AG08396 (cell line): ENCODE measurements at regions not wholly inside any gene's neighbourhood (a gene's known extent, or its start where the extent isn't known, plus 50 kb on each side); places are given as distances from the start of the nearest gene placed in this dataset.

ENCODE experiments used
- DNase-seq: peaks from one replicate; pipeline ENCODE4 v3.0.0; 2012; ENCODE audit warnings: low spot score, mixed read lengths

DNA sequence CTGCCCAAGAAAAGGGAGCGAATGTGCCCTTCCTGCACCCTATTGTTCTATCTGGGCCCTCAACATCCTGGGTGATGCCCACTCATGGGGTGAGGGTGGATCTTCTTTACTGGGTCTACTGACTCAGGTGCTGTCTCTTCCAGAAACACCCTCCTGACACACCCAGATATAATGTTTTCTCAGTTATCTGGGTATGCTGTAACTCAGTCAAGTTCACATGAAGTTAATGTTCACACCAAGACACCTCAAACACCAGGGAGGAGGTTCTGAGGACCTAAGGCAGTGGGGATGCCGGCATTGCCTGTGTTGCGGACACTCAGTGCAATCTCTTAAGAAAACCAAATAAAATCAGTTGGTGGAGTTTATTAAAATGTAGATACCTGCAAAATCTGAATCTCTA, 500.9 kb downstream of the BCL11A start:
- no peak for DNase-seq

DNA sequence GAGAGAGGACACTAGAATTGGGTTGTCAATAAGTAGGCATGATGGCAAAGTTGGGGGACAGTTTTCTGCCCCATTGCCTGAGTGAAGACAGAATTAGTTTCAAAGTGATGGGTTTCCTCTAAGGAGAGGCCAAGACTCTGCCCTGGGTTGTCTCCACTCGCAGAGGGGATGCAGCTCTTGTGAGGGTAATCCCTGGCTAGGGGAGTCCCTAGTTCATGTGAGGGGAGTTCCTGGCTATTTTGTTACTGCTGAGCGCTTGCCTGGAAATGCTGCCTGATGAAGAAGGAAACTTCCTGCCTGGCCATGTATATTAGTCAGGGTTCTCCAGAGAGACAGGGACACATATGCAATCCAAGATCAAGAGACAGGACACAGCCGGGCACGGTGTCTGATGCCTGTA, 501.5 kb downstream of the BCL11A start:
- DNase-seq, result no peak

GRCh38 chr2:60047944-60048525, 505.4 kb downstream of the BCL11A start:
- DNase-seq, result no peak

DNA sequence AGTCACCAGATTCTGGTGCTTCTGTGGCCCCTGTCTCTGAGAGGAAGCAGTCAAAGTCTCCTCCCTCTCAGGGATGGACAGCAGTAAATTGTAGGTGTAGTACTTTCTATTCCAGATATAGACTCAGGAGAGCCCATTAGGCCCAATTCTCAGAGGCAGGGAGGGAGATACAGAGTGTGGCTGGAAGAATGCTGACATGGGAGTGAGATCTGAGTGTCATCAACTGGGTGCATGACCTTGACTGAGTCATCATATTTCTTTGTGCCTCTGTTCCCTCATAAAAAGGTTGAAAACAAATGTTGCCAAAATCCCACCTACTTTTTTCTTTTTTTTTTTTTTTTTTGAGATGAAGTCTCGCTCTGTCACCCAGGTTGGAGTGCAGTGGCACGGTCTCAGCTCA, 506.1 kb downstream of the BCL11A start:
- DNase-seq, result no peak

DNA sequence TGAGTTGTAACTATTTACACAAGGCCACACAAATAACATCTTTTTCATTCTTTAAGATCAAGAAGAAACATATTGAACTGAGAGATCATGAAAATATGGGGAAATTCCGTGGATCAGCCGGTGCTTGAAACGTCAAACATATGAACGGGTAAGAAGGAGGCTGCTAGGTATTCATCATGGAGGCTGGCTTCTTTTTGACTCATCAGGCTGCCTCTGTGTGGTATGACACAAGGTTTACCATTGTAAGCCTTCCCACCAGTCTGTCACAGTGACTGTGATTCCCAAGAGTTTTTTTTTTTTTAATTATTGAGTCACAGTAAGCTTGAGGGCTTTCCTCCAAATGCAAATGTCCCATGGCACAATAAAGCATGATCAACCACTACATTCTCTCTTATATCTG, 506.9 kb downstream of the BCL11A start:
- no peak for DNase-seq

DNA sequence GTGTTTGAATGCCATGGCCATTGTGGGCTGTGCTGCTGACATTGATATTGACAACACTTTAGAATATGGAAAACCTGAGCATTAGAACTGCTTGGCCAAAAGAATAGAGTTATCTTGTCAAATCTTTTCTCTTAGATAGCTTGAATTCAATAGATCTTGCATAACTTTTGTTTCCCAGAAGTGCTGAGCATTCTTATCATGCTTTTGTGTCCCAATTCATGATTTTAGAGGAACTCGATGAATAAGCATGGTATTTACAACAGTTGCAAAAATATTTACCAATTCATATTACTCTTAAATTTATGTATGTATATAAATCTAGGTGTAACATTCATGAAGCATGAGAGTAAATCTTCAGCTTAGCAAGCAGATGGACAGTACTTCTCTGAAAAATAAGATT, 508.0 kb downstream of the BCL11A start:
- DNase-seq, result no peak

DNA sequence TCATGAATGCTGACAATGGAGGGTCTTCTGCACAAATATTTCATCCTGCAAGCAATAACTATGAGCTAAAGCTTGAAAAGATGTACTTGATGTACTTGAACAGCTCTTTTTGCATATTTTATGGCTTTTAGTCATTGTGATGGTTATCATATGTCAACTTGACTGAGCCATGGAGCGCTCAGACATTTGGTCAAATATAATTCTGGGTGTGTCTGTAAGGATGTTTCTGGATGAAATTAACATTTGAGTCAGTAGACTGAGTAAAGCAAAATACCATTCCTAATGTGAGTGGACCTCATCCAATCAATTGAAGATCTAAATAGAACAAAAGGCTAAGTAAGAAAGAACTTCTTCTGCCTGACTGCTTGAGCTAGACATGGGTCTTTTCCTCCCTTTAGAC, 509.0 kb downstream of the BCL11A start:
- DNase-seq, result no peak

GRCh38 chr2:60042023-60042422, 511.4 kb downstream of the BCL11A start:
- DNase-seq, result no peak

DNA sequence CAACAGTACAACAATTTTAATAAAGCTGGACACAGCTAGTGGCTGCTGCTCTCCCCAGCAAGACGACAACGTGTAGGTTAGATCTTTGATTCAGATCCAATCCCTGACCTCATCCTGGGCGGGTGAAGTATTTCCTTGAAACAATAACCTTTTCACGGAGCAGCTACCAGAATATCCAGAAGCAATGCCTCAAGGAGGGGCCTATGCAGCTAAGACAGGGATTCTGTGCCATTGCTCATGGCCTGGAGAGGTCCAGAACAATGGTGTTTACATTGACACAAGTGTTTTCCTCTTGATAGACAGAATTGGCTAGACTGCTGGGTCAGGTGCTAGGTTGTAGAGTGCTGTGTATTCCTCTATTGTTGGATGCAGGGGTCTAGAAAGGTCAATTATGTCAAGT, 520.1 kb downstream of the BCL11A start:
- no peak for DNase-seq

GRCh38 chr2:60029566-60029883, 523.9 kb downstream of the BCL11A start:
- no peak for DNase-seq

- DNase-seq, result no peak
Observed at GRCh38 chr2:60028849-60029565, 524.4 kb downstream of the BCL11A start.

DNA sequence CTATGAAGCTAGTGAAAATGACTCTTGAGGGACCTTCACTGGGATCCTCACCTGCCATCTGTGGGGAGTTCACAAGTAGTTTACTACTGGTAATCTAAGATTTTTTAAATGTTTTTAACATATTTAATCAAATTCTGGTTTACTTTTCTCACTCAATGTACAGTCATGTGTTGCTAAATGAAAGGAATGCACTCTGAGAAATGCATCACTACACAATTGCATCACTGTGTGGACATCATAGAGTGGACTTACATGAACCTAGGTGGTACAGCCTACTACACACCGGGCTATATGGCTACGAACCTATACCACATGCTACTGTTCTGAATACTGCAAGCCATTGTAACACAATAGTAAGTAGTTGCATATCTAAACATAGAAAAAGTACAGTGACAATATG, 528.0 kb downstream of the BCL11A start:
- DNase-seq, result no peak

DNA sequence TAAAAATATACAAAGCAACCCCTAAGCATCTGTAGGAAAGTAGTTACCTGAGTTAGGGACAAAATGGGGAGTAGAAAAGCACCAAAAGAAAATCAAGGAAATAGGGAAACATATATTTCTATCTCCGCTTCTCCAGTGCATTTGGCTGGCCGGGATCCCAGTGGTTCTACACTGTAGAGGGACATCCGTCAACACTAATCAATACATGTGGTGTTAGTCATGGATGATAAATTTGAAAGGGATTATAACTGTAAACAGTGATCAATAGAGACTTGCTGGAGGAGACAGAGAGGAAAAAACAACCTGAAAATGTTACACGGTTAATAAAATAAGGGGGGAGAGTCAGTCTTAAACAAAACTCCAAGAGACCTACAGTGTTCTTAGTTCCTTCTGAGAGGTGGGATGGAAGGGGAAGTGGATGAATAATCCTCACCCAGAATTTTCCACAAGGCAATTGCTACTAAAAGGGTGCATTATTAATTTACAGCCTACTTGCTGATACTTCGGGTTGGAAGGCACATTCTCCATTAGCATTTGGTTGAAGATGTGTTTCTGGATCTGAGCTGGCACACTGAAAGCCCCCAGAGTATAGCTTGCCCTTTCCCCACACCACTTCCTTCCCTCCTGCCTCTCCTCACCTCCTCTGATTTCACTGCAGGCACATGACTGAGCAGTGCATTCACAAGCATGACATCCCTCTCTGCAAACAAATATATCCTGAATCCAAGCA, 530.0 kb downstream of the BCL11A start:
- DNase-seq, result no peak

GRCh38 chr2:60007671-60008070, 545.8 kb downstream of the BCL11A start:
- DNase-seq, result no peak

GRCh38 chr2:60003076-60003475, 550.4 kb downstream of the BCL11A start:
- no peak for DNase-seq

GRCh38 chr2:60002183-60002867, 551.1 kb downstream of the BCL11A start:
- no peak for DNase-seq

- DNase-seq, result no peak
Observed at GRCh38 chr2:60000686-60001085, 552.8 kb downstream of the BCL11A start.

DNA sequence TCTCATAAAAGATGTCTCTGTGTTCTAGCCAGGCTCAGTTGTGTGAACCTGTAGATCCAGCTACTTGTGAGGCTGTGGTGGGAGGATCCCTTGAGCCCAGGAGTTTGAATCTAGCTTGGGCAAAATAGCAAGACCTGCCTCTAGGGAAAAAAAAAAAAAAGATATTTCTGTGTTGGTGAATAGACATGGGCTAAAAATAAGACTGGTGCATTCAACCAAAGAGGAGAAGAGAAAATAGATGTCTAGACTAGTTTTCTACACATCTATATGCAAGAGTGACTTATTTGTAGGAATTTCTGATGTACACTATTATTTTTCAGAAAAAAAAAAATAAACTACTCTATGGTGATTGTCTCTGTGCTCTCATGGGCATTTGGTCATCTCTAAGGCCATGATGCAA, 555.1 kb downstream of the BCL11A start:
- DNase-seq, result no peak

GRCh38 chr2:59997371-59997770, 556.1 kb downstream of the BCL11A start:
- no peak for DNase-seq

DNA sequence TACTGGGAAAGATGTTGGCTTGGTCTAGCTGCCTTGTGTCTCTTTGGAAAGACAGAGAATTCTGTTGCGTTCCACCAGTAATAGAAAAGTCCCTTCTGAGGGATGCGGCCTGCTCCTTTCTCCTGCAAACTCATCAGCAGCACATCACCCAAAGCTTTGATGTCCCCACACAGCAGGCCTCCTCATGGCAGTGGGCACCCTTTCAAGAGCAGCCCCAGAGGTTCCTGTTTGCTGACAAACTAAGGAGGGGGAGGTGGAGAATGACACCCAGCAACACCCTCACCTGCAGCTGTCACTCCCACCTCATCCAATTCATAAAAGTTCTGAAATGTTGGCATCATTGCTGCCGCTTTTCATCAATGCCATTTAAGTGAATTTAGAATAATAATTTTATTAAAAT, 556.6 kb downstream of the BCL11A start:
- no peak for DNase-seq

DNA sequence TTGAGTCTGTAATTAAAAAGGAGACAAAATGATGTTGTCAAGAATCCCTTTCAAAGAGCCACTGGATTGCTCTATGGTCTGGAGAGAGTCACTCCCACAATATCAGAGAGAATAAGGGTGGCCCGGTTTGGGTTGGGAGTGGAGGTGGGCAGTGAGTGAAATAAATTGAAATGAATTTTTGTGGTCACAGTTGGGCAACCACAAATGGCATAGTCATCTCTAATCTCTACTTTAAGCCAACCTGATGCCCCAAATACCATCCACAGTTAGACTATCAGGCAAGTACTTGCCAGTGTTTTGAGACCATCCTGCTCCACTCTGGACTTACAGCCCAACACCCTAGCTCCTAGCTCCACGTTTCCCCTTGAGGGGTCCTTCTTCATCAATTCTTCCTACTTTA, 559.7 kb downstream of the BCL11A start:
- no peak for DNase-seq

GRCh38 chr2:59988341-59988740, 565.1 kb downstream of the BCL11A start:
- DNase-seq, result no peak

DNA sequence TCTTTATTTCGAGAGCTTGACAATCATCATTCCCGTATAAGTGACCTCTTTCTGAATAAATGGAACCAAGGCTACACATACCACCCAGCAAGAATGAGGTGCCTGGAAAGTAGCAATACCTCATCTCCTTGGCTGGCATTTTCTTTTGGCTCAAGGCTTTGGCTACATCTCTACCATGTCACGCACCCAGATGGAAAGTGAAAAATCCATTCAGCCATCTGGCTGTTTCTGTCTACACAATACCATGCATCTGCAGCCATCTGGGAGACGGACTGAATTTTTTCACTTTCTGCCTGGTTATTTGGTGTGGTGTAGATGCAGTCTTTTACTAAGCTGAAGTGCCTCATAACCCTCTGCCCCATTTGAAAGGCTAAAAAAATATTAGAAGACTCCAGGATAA, 566.9 kb downstream of the BCL11A start:
- DNase-seq, result no peak
